ENCODE measurements at regions not wholly inside any gene's neighbourhood (a gene's known extent, or its start where the extent isn't known, plus 50 kb on each side); places are given as distances from the start of the nearest gene placed in this dataset.

GRCh38 chr5:86824637-86825036 is 206.9 kb downstream of the COX7C start:
- ChIA-PET CTCF (no interaction called here), POLR2A (no interaction called here)
- BruUV-seq (replicated peaks) = no TSS peak
- H3K27ac ChIP-seq (ENCODE audit: low read length) = no peak overlapping the region
- H3K4me1 ChIP-seq (ENCODE audit: control insufficient read depth, insufficient read depth, low read length) = no peaks in the 10 kb centered on the region
- 0 out of 2 replicates have a peak, but pooled peaks cover 3% of the 10 kb centered on the region for H3K9me3 ChIP-seq (ENCODE audit: control insufficient read depth, insufficient read depth, low read depth, low read length)
- ATAC-seq (no peak), DNase-seq (ENCODE audit: low read depth, low spot score) (no peak)
- H3K4me3 ChIP-seq (ENCODE audit: low read depth in 2 of 2, low read length in 2 of 2) = no peak overlapping the region
- TF ChIP-seq CTCF (IDR thresholded peaks at IDR 0.05) (no peak), REST (IDR thresholded peaks at IDR 0.05; ENCODE audit: insufficient read depth in 1 of 2, low read depth in 2 of 2, low read length in 1 of 2) (no peak), SIN3A (IDR thresholded peaks at IDR 0.05; ENCODE audit: borderline replicate concordance, insufficient read depth, low read depth, low read length) (no peak), POLR2AphosphoS5 (IDR thresholded peaks at IDR 0.05; ENCODE audit: low read depth, low read length) (no peak), TCF7L2 (IDR thresholded peaks at IDR 0.05; ENCODE audit: low read depth, low read length) (no peak)
- in situ Hi-C loops (cut with HindIII; ENCODE audit: low pct_unique_long_range_greater_than_20kb, low sequenced_read_pairs) = no loop called here
- no peaks in the 10 kb centered on the region for H3K27me3 ChIP-seq (ENCODE audit: control insufficient read depth, insufficient read depth, low read length)
- intact Hi-C loops (cut with micrococcal nuclease; ENCODE audit: unreplicated experiment) = no loop called here
- H3K36me3 ChIP-seq (ENCODE audit: control insufficient read depth, insufficient read depth, low read length) = no peaks in the 10 kb centered on the region

- H3K36me3 ChIP-seq (ENCODE audit: control insufficient read depth, insufficient read depth, low read length) = no peaks in the 10 kb centered on the region
- intact Hi-C loops (cut with micrococcal nuclease; ENCODE audit: unreplicated experiment) (no loop called here), in situ Hi-C loops (cut with HindIII; ENCODE audit: low pct_unique_long_range_greater_than_20kb, low sequenced_read_pairs) (no loop called here)
- H3K27ac ChIP-seq (ENCODE audit: low read length) = no peak overlapping the region
- H3K4me3 ChIP-seq (ENCODE audit: low read depth in 2 of 2, low read length in 2 of 2) = no peak overlapping the region
- POLR2A ChIA-PET = no interaction called here
- H3K9me3 ChIP-seq (ENCODE audit: control insufficient read depth, insufficient read depth, low read depth, low read length) = no peaks in the 10 kb centered on the region
- BruUV-seq (replicated peaks) = no TSS peak
- no peaks in the 10 kb centered on the region for H3K4me1 ChIP-seq (ENCODE audit: control insufficient read depth, insufficient read depth, low read length)
- CTCF ChIA-PET = no interaction called here
- no peak for TF ChIP-seq SIN3A (IDR thresholded peaks at IDR 0.05; ENCODE audit: borderline replicate concordance, insufficient read depth, low read depth, low read length)
- no peak for TF ChIP-seq CTCF (IDR thresholded peaks at IDR 0.05)
- no peak for TF ChIP-seq TCF7L2 (IDR thresholded peaks at IDR 0.05; ENCODE audit: low read depth, low read length)
- TF ChIP-seq REST (IDR thresholded peaks at IDR 0.05; ENCODE audit: insufficient read depth in 1 of 2, low read depth in 2 of 2, low read length in 1 of 2) = no peak
- no peak for TF ChIP-seq POLR2AphosphoS5 (IDR thresholded peaks at IDR 0.05; ENCODE audit: low read depth, low read length)
- DNase-seq (ENCODE audit: low read depth, low spot score) (no peak), ATAC-seq (no peak)
- H3K27me3 ChIP-seq (ENCODE audit: control insufficient read depth, insufficient read depth, low read length) = no peaks in the 10 kb centered on the region
These were observed 213.4 kb downstream of the COX7C start for GRCh38 chr5:86831128-86831527.
